ENCODE measurements at regions not wholly inside any gene's neighbourhood (a gene's known extent, or its start where the extent isn't known, plus 50 kb on each side); places are given as distances from the start of the nearest gene placed in this dataset.

- Histone ChIP-seq H4K91ac (ENCODE audit: insufficient read length, low read depth, low read length) (no peak overlapping the region), H2AFZ (ENCODE audit: low read length) (no peak overlapping the region), H2BK20ac (ENCODE audit: low read depth, low read length, poor library complexity, severe bottlenecking) (no peak overlapping the region), H2BK120ac (ENCODE audit: low read depth, low read length, poor library complexity, severe bottlenecking) (no peak overlapping the region), H3K23me2 (ENCODE audit: insufficient read length, low read depth, low read length, poor library complexity, severe bottlenecking) (no peaks in the 10 kb centered on the region), H2BK12ac (ENCODE audit: insufficient read length, low read depth, low read length) (no peak overlapping the region), H4K5ac (ENCODE audit: insufficient read length, low read depth, low read length) (no peak overlapping the region), H3K4me1 (ENCODE audit: insufficient read depth, low read length) (no peaks in the 10 kb centered on the region), H3K9ac (ENCODE audit: extremely low read depth, insufficient read length, low read length) (no peak overlapping the region), H3K23ac (ENCODE audit: insufficient read length, low read depth, low read length) (no peak overlapping the region), H3K27ac (ENCODE audit: insufficient read length, low read depth, low read length) (no peak overlapping the region), H3K14ac (ENCODE audit: insufficient read depth, low read length) (no peak overlapping the region), H3K79me1 (ENCODE audit: insufficient read depth, low read depth, low read length, poor library complexity, severe bottlenecking) (no peaks in the 10 kb centered on the region), H2AK5ac (ENCODE audit: insufficient read length, low read length) (no peak overlapping the region), H3K27me3 (ENCODE audit: insufficient read depth, low read length) (no peaks in the 10 kb centered on the region), H4K20me1 (ENCODE audit: control insufficient read depth, insufficient read depth, insufficient read length) (no peaks in the 10 kb centered on the region), H4K8ac (replicated peaks; ENCODE audit: insufficient read length, low read depth, low read length) (no peak overlapping the region), H2BK5ac (ENCODE audit: insufficient read length, low read length) (no peak overlapping the region), H3T11ph (ENCODE audit: low read length) (no peak overlapping the region), H3K56ac (ENCODE audit: insufficient read length, low read depth, low read length) (no peak overlapping the region), H3K18ac (ENCODE audit: insufficient read length, low read depth, low read length) (no peak overlapping the region), H3K79me2 (ENCODE audit: insufficient read depth, low read length) (no peaks in the 10 kb centered on the region), H3K4ac (ENCODE audit: low read depth, low read length) (no peak overlapping the region), H2BK15ac (ENCODE audit: low read depth, low read length) (no peak overlapping the region), H3K9me3 (ENCODE audit: control insufficient read depth, low read depth, low read length) (no peaks in the 10 kb centered on the region), H3K4me2 (ENCODE audit: insufficient read depth, insufficient read length, low read length) (no peak overlapping the region)
- Mint-ChIP-seq H3K4me1 (peaks cover 10 to 16% of the 10 kb centered on the region in 2 experiments), H3K9me3 (no peaks in the 10 kb centered on the region), H3K4me3 (no peak overlapping the region), H3K27ac (no peak overlapping the region), H3K27me3 (ENCODE audit: low read depth) (no peaks in the 10 kb centered on the region), H3K36me3 (ENCODE audit: insufficient read depth in 1 of 3, low read depth in 3 of 3) (no peaks in the 10 kb centered on the region)
- DNase-seq = peak; percentile 58
- WGBS (ENCODE audit: extremely low coverage, insufficient read length, low lambda C conversion rate) = no CpG with 5 or more reads among the region's 7 CpGs
- no peak for TF ChIP-seq CTCF (conservative IDR thresholded peaks at IDR 0.05)
Observed at GRCh38 chr16:64580558-64580957, 541.3 kb downstream of the CDH11 start.

Data from H9 (cell line).